Brain pericyte (primary cell): ENCODE measurements at regions not wholly inside any gene's neighbourhood (a gene's known extent, or its start where the extent isn't known, plus 50 kb on each side); places are given as distances from the start of the nearest gene placed in this dataset.
A peak's percentile ranks its signal among the peaks of the same experiment; 100 is the strongest.

ENCODE experiments used
- DNase-seq: peaks from one replicate; pipeline ENCODE4 v3.0.0-alpha.2; 2012; ENCODE audit warnings: low read depth, low spot score

DNA sequence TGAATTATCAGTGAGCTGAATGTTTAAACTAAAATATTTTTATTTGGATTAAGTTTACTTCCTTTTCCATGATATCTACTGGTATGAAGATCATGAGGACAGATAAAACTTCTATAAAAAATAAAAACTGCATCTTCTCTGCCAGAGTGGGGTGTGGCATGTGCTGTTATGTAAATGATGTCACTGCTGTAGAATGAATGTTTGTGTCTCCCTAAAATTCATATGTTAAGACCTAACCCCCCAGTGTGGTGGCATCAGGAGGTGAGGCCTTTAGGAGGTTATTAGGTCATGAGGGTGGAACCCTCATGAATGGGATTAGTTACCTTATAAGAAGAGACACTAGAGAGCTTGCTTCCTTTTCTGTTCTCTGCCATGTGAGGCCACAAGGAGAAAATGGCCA, 178.7 kb upstream of the DPH6 start:
- DNase-seq, result no peak

DNA sequence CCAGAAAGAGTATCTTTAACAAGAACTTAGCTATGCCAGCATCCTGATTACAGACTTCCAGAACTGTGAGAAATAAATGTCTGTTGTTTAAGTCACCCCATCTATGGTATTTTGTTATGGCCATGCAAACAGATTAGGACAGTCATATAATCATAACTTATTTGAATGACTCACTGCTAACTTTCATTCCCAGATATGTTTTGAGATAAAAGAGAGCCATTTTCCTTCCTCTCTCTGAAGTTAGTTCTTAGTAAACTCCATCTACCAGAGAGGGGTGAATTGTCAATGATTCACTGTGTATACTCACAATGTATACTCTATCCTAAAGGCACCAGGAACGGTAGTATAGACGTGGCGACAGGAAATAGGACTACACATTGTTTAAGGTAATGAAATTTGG, 179.4 kb upstream of the DPH6 start:
- no peak for DNase-seq

DNA sequence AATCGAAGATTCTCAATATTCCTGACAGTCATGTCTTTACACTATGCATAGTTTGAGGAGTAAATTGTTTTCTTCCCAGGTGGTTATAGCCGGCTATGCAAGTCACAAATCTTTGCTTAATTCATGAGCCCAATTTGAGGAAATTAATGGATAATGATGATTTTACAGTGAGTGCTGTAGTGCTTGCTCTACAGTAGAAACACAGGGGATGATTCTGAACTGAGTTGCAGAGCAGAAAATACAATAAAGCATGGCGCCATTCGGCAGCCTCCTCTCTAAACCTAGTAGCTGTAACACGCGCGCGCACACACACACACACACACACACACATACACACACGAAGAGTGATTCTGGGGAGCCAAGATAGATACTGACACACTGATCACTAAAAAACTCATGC, 181.7 kb upstream of the DPH6 start:
- no peak for DNase-seq

DNA sequence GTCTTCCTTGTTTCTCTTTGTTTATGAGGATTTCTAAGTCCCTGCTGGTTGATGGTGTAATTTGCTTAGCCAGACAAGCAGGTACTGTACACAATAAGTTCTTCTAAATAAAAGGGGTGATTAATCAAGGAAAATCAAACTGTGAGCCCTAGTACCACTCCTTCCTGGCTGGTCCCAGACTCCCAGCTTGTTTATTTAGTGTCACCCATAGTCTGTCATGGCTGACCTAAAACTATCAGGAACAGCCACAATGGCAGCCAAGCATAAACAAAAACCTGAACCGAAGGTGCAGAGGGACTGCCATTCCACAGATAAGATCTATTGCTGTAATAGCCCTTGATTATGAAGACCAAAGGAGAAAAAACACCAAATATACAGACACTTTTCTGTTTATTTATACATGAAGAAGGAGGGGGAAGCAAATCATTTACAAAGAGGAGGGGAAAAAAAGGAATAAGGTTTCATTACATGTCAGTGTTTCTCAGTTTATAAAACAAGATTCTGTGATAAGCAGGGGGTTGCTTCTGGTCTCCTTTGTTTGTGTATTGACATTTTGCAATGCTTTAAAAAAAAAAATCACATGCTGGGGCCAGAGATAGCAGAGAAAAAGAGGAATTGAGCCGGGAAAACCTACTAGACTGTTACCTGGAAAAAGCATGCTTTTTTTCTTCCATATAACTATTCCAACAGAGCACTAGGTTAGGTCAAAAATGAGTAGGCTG, 182.4 kb upstream of the DPH6 start:
- no peak for DNase-seq

DNA sequence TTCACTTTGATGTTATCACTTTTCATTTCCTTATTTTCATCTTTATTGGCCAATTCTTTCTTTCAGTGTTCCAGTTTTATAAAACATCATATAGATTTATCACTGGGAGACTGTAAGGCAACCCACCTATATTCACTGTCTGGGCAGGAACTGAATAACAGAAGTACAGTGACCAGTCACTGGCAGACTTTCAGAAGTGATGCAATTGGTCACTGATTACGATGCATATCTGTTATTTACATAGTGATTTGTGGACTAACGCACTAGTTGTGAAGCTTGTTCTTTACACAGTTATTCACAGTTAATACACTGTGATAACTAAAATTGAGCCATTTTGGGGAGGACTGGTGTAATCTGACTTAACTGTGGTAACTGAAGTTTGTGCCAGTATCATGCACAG, 190.2 kb upstream of the DPH6 start:
- DNase-seq, result no peak

DNA sequence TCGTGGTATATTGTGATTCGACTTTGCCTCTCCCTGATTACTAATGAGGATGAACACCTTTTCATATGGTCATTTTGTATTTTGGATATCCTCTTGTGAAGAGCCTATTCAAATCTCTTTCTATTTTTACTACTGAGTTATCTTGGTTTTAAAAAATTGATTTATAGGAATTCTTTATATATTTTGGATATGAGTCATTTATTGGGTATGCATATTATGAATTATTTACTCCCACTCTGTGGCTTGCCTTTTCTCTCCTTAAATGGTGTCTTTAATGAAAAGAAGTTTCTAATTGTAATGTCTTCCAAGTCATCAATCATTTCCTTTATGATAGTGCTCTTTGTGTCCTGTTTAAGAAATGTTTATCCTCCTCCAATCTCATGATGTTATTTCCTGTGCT, 191.5 kb upstream of the DPH6 start:
- DNase-seq, result no peak

DNA sequence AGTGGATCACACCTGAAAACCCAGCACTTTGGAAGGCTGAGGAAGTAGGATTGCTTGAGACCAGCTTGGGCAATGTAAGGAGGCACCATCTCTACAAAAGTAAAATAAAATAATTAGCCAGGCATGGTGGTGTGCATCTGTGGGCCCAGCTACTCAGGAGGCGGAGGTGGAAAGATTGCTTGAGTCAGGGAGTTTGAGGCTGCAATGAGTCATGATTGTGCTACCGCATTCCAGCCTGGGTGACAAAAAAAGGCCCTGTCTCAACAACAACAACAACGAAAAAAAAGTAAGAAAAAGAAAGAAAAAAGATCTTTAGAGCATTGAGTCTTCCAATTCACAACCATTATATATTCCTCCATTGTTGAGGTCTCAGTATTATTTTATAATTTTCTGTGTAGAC, 192.4 kb upstream of the DPH6 start:
- DNase-seq, result no peak

DNA sequence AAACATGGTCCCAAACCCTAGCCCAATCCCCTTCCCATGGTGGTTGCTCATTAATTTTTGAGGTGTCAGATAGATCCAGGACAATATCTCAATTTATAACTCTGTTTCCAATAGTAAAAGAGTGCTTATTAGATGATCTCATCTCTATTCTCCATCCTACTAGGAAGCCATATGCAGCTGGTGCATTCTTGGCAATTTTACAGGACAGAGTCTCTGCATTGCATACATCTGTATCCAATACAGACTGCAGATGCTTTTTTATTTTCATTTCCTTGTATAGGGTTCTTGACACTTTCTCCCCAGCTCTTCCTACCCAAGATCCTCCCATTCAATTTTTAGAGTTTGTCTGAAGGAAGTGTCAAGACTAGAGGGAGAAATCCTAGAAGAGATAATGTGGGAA, 194.8 kb upstream of the DPH6 start:
- peak; percentile 41 for DNase-seq

DNA sequence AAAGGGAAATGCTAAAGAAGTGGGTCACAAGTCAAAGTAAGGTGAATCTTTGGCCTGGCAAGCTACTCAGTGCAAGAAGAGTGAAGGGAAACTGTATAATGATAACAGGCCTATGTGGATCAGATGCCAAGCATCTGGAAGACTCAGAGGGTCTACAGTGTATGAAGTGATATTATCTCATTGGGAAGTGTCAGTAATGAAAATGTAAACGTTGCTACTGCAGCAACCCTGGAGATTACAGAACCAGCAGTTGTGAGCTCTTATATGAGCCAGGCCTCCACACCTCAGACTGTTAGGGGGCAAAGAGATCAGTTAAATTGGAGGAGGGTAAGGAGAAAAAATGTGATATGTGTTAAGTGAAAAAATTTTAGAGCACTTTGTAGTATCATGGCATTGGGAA, 195.4 kb upstream of the DPH6 start:
- no peak for DNase-seq

DNA sequence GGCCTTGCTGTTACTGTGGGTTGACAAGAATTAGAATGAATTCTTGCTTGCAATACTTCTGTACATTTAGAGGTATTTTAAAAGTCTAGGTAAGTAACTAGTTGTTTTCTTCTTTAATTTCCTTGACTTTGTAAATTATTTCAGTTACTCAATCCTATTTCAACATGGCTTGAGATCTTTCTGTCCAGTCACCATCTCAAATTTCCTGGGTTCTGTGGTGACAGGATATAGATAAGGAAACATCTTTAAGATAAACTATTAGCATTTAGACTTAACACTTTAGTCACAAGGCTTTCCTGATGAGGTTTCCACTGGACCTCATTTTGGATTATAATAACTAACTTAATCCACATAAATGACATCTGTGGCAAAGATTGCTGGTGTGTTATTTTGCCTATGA, 195.9 kb upstream of the DPH6 start:
- DNase-seq, result no peak

DNA sequence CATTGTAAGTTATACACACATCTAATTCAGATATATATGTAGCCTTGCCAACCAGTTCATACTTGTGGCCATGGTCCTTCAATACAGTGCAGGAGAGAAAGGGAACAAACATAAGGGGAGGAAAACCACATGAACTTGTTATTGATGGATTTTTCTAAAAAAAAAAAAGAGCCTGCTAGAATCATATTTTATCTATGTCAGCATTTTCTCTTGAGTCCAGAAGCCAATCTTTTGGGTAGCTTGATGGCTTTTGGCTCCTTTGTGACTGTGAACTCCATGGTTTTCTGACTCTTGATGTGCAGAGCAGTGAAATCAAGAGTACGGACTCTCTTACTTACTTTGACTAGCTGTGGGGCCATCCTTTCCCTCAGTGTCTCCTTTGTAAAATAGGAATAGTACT, 197.4 kb upstream of the DPH6 start:
- DNase-seq, result no peak

DNA sequence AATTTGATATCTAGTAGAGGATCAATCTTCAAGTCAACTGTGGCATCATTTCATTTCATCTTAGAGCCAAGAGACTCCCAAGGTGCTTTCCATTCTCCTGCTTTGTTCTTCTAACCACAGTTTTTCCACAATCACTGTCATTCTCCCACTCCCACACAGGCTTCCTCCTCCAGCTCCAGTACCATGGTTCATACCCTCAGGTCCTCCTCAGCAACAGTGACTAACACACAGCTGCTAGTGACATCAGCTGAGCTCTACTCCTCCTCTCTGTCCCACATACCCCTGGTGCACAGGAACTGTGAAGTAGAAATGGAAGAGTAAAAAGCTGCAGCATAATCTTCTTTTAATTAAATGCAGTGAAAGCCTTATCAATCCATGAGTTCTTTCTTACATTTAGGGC, 200.2 kb upstream of the DPH6 start:
- no peak for DNase-seq

DNA sequence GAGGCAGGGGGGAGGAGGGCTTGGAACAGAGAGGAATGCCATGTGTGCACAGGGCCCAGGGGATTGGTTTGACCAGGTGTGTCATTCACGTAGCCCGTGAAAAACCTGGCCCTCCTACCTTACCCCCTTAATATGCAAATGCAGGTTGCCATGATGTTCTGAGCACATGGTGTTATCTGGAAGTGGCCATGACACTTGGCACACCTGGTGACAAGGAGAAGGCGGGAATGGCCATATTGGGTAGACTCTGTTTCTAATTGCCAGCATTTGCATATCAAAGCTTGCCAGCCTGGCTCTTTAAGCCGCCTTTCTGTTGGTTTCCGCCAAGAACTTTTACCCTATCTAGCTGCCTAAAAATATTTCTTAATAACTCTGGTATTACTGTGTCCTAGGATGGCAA, 202.1 kb upstream of the DPH6 start:
- DNase-seq, result no peak

DNA sequence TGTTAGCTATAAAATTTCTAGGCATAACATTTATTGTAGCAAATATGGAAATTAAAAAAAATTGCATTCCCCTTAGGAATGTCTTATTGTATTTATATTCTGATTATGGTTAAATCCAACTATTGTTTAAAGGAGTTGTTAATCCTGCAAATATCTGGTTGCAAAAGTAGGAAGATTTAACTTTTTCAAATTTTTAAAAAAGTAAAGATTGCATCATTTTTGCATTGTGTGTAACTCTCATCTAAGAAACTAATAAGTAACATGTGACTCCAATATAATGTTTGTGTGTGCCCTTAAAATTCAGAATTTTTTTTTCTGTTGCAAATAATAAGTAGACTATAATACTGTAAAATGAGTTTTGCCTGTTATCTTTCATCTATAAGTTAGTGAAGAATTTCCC, 204.1 kb upstream of the DPH6 start:
- DNase-seq, result no peak

DNA sequence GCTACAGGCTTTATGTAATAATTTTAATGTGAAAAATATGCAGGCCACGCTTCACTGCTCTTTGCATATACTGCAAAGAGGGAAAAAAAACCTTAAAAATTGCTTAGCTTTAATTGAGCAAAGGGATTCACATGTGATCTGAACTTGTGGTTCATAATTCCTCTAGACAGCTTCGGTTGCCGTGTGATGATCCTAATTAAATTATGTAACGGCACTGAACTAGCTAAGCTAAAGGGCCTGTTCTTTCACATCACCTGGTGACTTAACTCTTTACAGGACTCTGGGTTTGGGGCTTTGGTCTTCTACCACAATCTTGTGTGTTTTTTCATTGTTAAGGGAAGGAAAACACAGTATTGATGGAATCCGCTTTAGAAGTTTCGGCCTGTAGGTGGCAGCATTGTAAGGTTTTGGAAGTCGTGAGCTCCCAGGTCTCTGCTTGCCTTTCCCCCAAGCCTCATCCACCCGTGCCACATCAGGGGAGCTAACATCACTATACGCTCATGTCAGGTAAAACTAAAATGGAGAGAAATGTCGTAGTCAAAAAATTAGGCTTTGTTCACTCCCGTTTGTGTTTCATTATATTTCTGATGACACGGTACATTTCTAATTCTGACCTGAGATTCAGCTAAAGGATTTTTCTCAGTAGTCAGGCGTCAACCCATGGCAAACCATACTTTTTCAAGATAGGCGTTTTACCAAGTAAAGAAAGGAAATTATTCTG, 205.6 kb upstream of the DPH6 start:
- DNase-seq, result peak; percentile 27

DNA sequence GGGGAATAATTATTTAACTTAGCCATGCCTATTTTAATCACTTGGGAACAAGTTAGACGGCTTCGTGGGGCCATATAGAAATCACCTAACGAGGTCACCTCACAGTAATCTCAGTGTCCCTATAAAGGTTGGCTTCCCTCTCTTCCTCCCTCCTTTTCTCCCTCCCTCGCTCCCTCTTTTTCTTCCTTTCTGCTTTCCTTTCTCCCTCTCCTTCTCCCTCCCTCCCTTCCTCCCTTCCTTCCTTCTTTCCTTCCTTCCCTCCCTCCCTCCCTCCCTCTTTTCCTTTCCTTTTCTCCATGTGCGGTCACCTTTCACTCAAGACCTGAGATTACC, 206.1 kb upstream of the DPH6 start:
- no peak for DNase-seq

DNA sequence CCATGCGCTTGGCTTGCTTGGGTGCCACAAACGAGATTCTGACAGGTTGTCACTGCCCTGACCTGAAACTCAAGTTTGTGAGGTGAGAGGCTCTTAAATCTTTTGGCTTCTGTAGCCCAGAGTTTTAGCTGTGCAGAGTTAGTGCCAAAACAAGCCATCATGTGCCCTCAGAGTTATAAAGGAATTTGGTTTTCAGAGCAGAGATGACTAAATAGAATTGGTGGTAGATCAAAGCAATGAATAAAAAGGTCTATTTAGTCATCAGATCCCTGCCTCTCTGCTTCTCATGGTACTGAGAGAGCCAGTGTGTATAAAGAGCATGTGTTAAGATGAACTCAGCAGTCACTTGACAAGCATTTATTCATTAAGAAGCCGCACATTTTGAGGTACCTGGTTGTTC, 207.5 kb upstream of the DPH6 start:
- DNase-seq, result no peak

DNA sequence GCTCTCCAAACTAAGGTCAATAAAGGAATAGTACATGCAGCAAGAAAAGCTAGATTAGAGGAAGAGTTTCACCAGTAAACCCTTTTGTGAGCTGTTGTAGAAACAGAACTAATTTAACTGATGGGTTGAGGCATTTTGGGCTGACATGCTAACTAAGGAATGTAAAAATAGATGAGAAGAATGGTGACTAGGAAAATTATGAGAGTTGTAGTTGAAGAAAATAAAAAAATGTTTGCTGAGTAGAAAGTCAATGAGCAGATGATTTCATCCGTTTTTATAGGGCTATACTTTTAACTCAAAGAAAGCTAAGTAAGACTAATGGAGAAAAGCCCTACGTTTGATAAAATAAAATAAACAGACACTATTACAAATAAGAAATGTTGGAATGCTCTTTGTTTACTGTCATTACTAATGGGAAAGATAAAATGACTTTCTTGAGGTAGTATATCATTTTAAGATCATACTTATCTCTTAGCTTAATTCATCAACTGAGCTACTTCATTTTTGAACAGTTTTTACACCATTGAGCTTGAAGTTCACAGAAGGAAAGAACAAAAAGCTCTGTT, 209.4 kb upstream of the DPH6 start:
- DNase-seq, result no peak

DNA sequence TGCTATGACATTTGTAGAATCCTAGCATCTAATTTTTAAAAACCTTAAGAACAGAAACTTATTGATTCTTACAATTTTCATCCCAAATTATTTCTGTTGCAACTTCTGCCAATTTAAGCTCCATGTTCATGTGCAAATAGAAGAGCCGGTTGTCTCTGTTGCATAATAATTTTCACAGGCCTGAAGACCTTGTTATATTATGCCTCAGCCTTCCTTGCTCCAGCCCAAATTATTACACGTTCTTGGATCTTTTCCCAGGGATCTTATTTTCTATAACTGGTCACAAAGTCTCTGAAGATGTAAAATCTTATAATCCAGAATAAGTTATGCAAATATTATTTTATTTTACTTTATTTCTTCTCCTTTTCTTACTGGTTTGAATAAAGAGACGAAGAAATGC, 210.7 kb upstream of the DPH6 start:
- no peak for DNase-seq

DNA sequence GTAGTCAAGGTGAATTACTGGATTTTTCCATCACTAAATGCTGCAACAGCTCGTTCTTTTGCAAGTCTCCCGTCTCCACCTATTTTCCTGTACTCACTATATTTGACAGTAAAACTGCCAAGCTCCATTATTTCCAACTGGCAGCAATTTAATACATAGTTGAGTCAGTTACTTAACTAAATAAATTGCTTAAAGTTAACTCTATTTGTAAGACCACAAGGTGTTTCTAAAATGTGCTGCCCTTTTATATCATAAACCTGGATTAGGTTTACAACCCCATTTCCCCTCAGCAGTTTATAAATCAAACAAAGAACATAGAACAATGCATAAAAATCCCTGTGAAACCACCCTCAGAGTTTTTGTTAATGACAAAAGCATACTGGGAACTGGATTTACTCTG, 211.4 kb upstream of the DPH6 start:
- no peak for DNase-seq

DNA sequence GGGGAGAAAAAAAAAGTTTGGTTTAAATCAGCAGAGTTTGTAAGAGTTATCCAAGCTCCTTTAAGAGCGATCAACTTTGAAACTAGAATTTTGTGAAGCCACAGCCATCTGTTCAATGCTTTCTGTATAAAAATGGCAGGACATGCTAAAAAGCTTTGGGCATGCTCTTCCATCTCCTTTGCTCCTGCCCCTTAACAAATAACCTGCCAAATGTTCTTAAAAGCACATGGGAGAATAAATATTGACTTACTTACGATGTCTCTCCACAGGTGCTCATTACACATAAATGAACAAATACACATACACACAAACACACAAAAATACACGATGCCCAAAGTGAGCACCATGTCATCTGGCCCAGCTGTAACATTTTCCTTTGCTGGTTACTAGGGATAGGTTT, 211.8 kb upstream of the DPH6 start:
- DNase-seq, result no peak

DNA sequence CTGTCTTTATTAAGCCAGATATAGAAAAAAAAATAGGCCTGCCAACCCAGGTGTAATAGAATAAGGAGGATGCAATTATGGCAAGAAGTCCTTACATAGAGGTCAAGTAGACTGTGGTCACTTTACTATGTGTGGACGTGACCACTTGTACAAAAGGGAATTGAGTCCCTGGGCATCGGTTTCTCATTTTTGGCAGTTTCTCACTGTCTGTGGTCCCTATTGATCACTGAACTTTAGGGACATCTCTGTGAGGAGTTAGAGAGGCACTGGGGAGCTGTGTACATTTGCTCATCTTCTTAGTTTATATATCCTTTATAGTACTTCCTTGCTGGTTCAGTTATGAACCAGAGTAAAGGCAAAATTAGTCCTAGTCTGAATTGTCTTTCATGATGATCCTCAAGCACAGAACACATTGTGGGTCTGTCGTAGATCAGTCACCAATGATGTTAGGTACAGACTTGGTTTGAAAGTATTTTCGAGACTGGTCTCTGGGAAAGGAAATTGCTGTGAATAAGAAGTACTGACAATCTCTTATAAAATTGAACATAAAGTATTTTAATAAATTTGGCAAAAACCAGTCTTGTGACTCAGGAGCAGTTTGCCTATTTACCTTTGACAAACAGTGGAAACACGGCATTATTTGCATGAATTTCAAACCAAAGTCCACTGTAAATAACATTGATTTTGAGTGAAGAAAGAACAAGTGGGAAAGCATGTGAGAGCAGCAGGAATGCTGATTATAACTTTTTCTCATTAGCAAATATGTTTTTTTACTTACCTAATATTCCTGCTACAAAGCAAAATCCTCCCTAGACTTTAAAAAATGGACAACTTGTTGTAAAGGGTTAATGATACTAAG, 218.9 kb upstream of the DPH6 start:
- no peak for DNase-seq

DNA sequence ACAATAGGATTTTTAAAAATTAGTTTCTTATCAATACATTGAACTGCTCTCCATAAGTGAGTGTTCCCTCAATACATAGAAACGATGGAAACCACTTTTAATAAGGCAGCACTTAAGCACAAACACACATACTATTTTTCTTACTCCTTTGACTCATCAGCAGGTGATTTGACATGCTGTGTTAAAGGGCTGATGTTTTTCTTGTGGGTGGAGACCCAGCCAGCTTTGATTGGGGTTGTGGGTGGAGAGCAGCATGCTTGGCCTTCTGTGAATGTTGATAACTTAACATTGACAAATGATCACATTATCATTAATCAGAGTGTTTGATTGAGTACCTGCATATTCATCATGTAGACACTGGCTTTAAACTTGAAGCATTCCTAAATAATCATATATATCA, 223.0 kb upstream of the DPH6 start:
- DNase-seq, result no peak
